ENCODE measurements at regions not wholly inside any gene's neighbourhood (a gene's known extent, or its start where the extent isn't known, plus 50 kb on each side); places are given as distances from the start of the nearest gene placed in this dataset.

- TF ChIP-seq BCOR (IDR thresholded peaks at IDR 0.05) (no peak), U2AF1 (optimal IDR thresholded peaks at IDR 0.05; ENCODE audit: low read depth, low read length) (no peak), FOXK1 (CRISPR knock-in tag; IDR thresholded peaks at IDR 0.05; ENCODE audit: borderline replicate concordance) (no peak)
- no TSS peak for BruUV-seq (replicated peaks)
- Histone ChIP-seq H3K4me3 (no peak overlapping the region), H3K27ac (ENCODE audit: extremely low read depth, low read depth, low read length) (no peak overlapping the region), H3K9me3 (replicated peaks; ENCODE audit: control insufficient read depth, insufficient read depth, low read depth, low read length) (no peaks in the 10 kb centered on the region), H4K20me1 (replicated peaks; ENCODE audit: control insufficient read depth, insufficient read depth, low read length) (no peaks in the 10 kb centered on the region), H3K79me2 (ENCODE audit: control insufficient read depth, insufficient read depth, low read length) (no peaks in the 10 kb centered on the region), H3K4me2 (ENCODE audit: insufficient read depth, low read length) (no peak overlapping the region), H3K9ac (ENCODE audit: insufficient read depth in 1 of 2, low read depth in 2 of 2, low read length in 2 of 2) (no peak overlapping the region), H3K27me3 (ENCODE audit: control insufficient read depth in 2 of 2, insufficient read depth in 2 of 2, low read length in 2 of 2) (no peaks in the 10 kb centered on the region), H2AFZ (ENCODE audit: low read depth, low read length) (no peak overlapping the region), H3K36me3 (ENCODE audit: control insufficient read depth, insufficient read depth, low read length) (no peaks in the 10 kb centered on the region), H3K9me1 (ENCODE audit: control insufficient read depth, insufficient read depth, low read length) (no peaks in the 10 kb centered on the region), H3K4me1 (replicated peaks in 1 of 2; ENCODE audit: control insufficient read depth in 2 of 2, insufficient read depth in 2 of 2, low read length in 2 of 2) (no peaks in the 10 kb centered on the region)
- intact Hi-C loops (cut with micrococcal nuclease): no loop called here
- ChIA-PET POLR2A (no interaction called here), CTCF (ENCODE audit: low intra/inter-chr PET ratio) (no interaction called here)
- no peak for DNase-seq (ENCODE audit: extremely low read depth in 1 of 4, low spot score in 3 of 4)
- no peak for ATAC-seq
- in situ Hi-C loops (cut with MboI): no loop called here
- 0% methylated on average over 3 of the region's 3 CpGs for WGBS (ENCODE audit: insufficient coverage, low coverage, missing lambda C conversion rate)
- FAIRE-seq: no peak
Observed at GRCh38 chr18:51301376-51301775, 103.9 kb upstream of the MEX3C start.

GRCh38 chr18:51316677-51317076 is 119.2 kb upstream of the MEX3C start:
- Histone ChIP-seq H3K4me3 (no peak overlapping the region), H3K4me1 (replicated peaks in 1 of 2; ENCODE audit: control insufficient read depth in 2 of 2, insufficient read depth in 2 of 2, low read length in 2 of 2) (no peaks in the 10 kb centered on the region), H3K27ac (ENCODE audit: extremely low read depth, low read depth, low read length) (no peak overlapping the region), H3K27me3 (ENCODE audit: control insufficient read depth in 2 of 2, insufficient read depth in 2 of 2, low read length in 2 of 2) (no peaks in the 10 kb centered on the region; a peak in 1 of 5 replicates), H3K9me1 (ENCODE audit: control insufficient read depth, insufficient read depth, low read length) (no peaks in the 10 kb centered on the region), H3K4me2 (ENCODE audit: insufficient read depth, low read length) (no peak overlapping the region), H3K9ac (ENCODE audit: insufficient read depth in 1 of 2, low read depth in 2 of 2, low read length in 2 of 2) (no peak overlapping the region), H3K9me3 (replicated peaks; ENCODE audit: control insufficient read depth, insufficient read depth, low read depth, low read length) (no peaks in the 10 kb centered on the region), H2AFZ (ENCODE audit: low read depth, low read length) (no peak overlapping the region), H4K20me1 (replicated peaks; ENCODE audit: control insufficient read depth, insufficient read depth, low read length) (no peaks in the 10 kb centered on the region), H3K79me2 (ENCODE audit: control insufficient read depth, insufficient read depth, low read length) (no peaks in the 10 kb centered on the region), H3K36me3 (ENCODE audit: control insufficient read depth, insufficient read depth, low read length) (no peaks in the 10 kb centered on the region)
- DNase-seq (ENCODE audit: extremely low read depth in 1 of 4, low spot score in 3 of 4) (no peak), ATAC-seq (no peak), FAIRE-seq (no peak)
- CTCF ChIA-PET (ENCODE audit: low intra/inter-chr PET ratio): no interaction called here
- POLR2A ChIA-PET: no interaction called here
- intact Hi-C loops (cut with micrococcal nuclease) (no loop called here), in situ Hi-C loops (cut with MboI) (no loop called here)
- BruUV-seq (replicated peaks): no TSS peak
- 0% methylated on average over 1 of the region's 1 CpG for WGBS (ENCODE audit: insufficient coverage, low coverage, missing lambda C conversion rate)
- TF ChIP-seq ZNF695 (CRISPR knock-in tag; IDR thresholded peaks at IDR 0.05): no peak
- no peak for TF ChIP-seq ZNF121 (CRISPR knock-in tag; conservative IDR thresholded peaks at IDR 0.05)
- no peak for TF ChIP-seq ELK1 (CRISPR knock-in tag; IDR thresholded peaks at IDR 0.05)
- no peak for TF ChIP-seq PTRF (tag; IDR thresholded peaks at IDR 0.05)
- TF ChIP-seq NCOA1 (IDR thresholded peaks at IDR 0.05; ENCODE audit: low read depth): no peak
- TF ChIP-seq RBM39 (optimal IDR thresholded peaks at IDR 0.05; ENCODE audit: low read depth, low read length): no peak
- TF ChIP-seq THRAP3 (IDR thresholded peaks at IDR 0.05; ENCODE audit: borderline replicate concordance): no peak
- no peak for TF ChIP-seq MCM5 (IDR thresholded peaks at IDR 0.05; ENCODE audit: low read depth)
- TF ChIP-seq SUPT5H (IDR thresholded peaks at IDR 0.05): no peak
- TF ChIP-seq EGR1 (conservative IDR thresholded peaks at IDR 0.05): no peak
- no peak for TF ChIP-seq RCOR1 (IDR thresholded peaks at IDR 0.05; ENCODE audit: borderline replicate concordance in 1 of 2, low read depth in 2 of 2, low read length in 2 of 2)
- TF ChIP-seq TFAP4 (CRISPR knock-in tag; IDR thresholded peaks at IDR 0.05; ENCODE audit: borderline replicate concordance): no peak
- TF ChIP-seq SNIP1 (IDR thresholded peaks at IDR 0.05; ENCODE audit: low read depth): no peak

Data from K562 (cell line).